NT2/D1 (cell line): ENCODE measurements at regions not wholly inside any gene's neighbourhood (a gene's known extent, or its start where the extent isn't known, plus 50 kb on each side); places are given as distances from the start of the nearest gene placed in this dataset.

Source experiments
- SUZ12 ChIP-seq: IDR thresholded peaks from 2 replicates; pipeline ENCODE4 v1.6.1; 2011; ENCODE audit not compliant: insufficient read length, insufficient read depth; ENCODE audit errors: extremely low read depth
- YY1 ChIP-seq: IDR thresholded peaks from 2 replicates; pipeline ENCODE4 v1.6.1; 2011; ENCODE audit not compliant: insufficient read length, insufficient read depth
- ZNF274 ChIP-seq: IDR thresholded peaks from 2 replicates; pipeline ENCODE4 v1.6.1; 2011; ENCODE audit warnings: mild to moderate bottlenecking, low read depth, low read length

DNA sequence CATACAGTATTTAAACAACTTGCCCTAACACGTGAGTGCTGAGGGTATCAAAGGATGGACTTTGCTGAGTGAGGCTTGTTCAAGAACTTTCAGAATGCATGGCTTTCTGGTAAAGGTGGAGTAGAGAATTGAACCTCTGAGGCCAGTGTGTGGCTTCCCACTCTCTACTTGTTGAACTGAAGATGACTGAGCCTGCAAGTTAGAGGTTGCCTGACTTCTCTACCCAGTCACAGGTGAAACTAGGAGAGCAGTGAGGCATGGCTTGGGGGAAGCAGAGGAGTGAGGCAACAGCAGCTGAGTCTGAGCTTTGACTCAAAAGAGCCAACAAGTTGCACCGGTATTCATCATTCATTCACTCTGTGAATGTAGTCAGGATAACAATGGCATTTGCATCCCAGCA is 256.4 kb upstream of the SESN3 start:
- no peak for TF ChIP-seq SUZ12
- no peak for TF ChIP-seq YY1
- no peak for TF ChIP-seq ZNF274
